DMS 273 treated with DMSO at 0.1 percent for 48 hours (cell line): ENCODE measurements at regions not wholly inside any gene's neighbourhood (a gene's known extent, or its start where the extent isn't known, plus 50 kb on each side); places are given as distances from the start of the nearest gene placed in this dataset.
"Not testable (repeated sequence)": the region's sequence is repeated elsewhere in the genome, so short reads cannot be mapped to it uniquely, and the experiment has no call there.

Experiments used
- DNase-seq: peaks from one replicate; lab custom pipeline; 2025; lab: John Stamatoyannopoulos, UW

DNA sequence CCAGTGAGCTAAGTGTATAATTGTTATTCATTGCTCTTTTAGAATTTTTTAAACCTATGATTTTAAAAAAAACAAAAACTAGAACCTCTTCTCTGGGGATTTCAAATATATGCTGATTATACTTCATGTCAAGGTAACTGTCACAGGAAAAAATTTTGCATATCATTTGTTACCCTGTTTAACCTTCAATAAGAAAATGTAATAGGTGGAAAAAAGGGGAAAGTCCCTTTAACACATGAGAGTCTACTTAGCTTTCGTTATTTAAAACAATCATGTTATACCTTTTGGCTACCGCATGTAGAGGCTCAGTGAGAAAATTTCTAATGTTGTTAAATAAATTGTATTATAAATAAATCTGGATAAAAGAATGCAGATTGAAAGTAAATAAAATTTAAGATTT lies 190.1 kb upstream of the AKR1E2 start:
- DNase-seq, result no peak

DNA sequence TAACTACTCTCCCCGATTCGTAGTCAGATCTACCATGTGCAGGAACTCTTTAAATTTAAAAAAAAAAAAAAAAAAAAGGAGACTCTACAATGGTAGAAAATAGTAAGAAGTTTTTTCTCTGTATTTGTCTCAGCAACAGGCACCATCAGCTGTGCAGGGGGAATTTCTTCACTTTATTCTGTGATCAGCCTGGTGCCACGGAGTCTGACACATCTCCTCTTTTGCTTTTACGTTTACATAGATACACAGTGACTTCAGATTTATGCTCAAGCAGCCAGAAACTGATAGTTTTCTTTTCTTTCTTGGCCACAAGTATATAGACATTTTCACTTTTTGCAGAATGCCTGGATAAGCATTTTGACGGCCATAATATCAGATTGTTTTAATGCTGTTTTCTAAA lies 190.6 kb upstream of the AKR1E2 start:
- DNase-seq, result no peak

DNA sequence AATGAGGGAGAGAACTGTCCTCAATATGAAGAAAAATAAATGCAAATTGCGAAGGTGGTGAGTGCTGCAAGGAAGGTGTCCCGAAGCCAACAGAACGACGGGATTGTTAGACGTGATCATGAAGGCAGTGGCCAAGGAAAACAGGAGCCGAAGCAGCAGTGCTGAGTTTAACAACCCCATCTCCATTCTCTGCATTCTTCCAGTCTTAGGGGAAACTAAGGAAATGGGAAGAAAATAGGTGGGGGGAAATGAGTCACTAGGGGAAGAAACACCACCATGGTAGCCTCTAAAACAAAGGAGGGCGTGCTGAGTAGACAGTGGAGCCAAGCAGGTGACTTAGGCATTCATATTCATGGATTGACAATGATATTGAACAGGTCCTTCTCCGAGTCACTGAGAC lies 192.2 kb upstream of the AKR1E2 start:
- no peak for DNase-seq

DNA sequence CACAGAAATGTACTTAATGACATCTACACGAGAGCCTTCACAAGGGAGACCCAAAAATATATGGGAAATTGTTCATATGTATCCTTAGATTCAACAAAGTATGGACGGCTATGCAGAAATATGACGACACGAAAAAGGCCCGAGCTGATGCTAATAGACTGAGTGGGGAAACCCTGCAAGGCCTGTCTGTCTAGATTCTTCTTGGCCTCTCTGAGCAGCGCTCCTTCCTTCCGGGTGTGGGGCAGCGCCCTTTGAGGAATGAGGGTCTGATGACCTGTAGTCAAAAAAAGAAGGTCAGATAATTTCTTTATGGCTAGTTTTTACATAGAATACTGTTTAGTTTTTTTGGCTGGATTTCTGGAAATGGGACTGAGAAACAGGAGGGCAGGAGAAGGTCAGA lies 192.8 kb upstream of the AKR1E2 start:
- DNase-seq, result no peak

DNA sequence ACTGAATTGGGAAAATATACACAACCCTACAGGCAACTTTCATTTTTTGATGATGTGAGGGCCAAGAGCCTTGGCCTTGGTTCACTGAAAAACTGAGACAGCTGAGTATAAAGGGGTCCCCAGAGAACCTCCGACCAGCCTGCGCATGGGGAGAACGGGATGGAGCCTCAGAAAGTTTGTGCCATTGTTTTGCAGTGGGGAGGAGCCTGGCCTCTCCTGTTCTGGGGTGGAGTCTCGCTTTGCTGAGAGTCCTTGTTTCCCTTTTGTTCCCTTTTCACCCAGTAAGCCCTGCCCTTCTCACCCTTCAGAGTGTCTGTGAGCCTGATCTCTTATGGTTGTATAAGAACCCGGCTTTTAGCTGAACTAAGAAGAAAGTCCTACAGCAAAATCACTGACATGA lies 193.2 kb upstream of the AKR1E2 start:
- DNase-seq, result no peak

DNA sequence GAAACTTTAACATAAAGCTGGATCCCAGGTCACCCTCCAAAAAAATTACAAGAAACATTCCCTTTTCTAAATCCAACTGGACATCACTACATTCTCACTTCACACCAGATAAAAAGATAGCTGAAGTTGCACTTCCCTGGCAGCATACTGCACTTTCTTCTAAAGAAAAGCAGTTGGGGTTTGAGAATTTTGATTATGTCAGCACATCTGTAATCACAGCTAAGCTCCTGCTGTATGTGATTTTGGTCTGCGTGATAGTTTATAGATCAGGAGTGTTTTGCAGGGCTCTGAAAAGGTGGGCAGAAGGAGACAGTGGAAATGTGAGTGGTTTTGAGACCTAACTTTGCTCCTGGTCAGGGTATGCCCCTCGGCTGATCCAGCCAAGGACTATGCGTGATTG lies 199.1 kb upstream of the AKR1E2 start:
- DNase-seq, result no peak

DNA sequence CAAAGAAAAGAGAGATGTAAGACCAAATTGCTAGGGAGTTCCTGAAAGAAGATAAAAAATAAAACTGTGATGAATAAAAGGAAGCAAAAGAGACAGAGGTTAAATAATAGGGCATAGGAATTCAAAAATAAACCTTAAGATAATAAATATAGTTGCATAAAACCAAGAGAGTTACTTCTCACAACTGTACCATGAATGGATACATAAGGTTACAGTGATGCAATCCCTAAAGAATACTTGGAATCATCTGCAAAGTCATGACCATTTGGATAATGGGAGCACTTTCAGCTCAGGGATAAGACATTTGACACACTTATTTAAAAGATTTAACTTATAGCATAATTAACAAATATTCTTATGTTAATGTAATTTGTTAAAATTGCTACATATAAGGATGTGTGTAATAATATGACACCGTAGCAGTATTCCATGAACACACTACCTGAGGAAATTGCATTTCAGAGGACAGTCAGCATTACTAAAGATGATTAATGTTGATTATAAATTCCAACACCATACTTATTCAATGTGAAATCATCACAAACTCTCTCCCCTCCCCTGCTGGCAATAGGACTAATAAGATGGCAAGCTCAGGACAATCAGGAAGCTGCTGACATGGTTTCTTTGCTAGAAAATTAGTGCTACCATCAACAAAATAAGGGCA lies 202.1 kb upstream of the AKR1E2 start:
- DNase-seq, result no peak

DNA sequence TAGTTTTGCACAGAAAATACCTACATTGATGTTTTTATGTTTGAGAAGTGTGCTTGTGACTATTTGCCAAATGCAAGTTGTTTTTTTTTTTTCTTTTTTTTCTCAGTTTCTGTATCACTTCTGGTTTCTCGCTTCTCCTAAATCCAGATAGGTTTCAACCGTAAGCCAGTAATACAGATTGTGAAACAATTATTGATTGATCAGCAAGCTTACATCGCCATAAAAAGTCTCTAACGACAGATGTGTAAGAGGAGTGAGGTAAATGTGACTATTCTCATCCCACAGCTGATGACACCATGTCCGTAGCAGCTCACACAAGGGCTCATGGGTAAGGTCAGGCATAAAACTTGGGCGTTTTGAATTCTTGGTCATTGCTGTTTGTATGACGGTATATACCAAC lies 202.8 kb upstream of the AKR1E2 start:
- DNase-seq, result no peak

DNA sequence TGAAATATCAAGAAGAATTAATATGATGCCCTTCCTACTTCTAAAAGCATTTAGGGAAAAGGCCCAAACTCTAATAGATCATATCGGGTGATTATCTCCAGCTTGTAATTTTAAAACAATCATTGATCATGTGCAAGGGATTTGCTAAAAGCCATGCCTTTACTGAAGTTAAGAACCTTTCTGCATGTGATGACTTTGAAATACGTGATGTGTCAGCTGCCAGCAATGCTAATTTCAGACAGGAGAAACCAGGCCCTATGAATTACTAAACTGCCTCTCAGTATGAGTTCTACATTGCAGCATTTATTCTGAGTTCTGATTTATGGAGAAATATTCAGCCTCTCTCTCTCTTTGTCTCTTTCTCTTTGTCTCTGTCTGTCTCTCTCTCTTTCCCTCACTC lies 203.6 kb upstream of the AKR1E2 start:
- DNase-seq, result no peak

DNA sequence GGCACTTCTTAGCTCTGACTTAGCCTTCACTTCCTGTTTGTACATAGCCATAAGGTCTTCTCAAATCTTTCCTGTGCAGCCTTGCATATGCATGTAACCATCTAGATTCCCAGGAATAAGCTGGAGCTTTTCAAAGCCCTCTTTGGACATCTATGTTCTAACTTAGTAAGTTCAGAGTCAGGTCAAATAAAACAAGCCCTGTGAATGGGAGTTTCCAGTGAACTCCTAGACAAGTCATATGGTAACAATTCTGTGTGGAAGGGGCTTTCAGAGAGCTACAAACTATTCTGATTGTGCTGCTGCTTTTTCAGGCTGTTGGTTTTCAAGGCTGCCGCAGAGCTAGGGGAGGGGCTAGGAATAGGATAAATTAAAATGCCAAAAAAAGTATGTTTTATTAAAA lies 208.4 kb upstream of the AKR1E2 start:
- DNase-seq, result no peak

DNA sequence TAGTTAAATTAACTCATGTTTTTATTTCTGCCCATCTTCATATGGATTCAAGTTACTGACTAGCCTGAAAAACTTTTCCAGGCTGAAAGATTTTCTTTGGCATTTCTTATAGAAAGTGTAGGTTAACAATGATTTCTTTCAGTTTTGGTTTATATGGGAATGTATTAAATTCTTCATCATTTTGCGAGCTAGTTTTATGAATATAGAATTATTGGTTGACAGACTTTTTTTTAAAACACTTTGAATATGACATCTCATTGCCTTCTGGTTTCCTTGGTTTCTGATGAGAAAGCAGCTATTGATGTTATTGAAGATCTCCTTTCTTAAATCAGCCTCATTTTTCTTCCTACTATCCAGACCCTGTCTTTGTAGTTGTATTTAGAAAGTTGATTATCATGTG lies 211.0 kb upstream of the AKR1E2 start:
- DNase-seq, result no peak

DNA sequence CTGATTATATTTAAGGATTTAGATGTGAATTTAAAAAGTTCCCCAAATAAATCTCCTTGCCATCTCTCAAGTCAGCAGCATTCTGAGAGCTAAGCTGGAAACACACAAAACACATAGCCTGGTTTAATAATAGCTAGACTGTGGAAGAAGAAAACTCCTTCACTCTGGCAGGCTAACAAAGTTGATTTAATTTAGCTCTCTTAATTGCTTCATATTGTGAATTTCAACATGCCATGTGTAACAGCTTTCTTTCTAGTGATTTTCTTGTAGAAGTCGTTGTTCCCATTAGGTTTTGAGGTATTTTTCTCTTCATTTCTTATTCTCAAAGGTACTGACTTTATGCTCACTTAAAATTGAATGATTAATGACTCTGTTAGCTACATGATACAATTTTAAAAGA lies 216.8 kb upstream of the AKR1E2 start:
- no peak for DNase-seq

DNA sequence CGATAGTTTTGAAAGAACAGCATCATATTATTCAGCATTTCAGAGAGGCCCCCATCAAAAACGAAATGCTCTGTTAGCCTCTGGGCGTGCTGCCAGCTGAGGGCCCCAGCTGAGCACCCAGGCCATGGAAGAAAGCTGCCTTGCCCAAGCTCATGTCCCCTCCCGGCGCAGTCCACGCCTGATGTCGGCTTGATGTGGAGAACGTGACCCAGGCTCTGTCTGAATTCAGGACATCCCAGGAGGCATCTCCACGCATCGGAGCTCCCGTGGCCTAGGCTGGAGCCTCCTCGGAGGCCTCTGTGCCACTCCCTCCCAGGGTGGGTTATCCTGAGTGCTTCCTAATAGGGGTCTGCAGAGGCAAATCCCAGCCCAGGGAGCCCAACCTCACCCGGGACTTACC lies 218.3 kb upstream of the AKR1E2 start:
- DNase-seq, result no peak

DNA sequence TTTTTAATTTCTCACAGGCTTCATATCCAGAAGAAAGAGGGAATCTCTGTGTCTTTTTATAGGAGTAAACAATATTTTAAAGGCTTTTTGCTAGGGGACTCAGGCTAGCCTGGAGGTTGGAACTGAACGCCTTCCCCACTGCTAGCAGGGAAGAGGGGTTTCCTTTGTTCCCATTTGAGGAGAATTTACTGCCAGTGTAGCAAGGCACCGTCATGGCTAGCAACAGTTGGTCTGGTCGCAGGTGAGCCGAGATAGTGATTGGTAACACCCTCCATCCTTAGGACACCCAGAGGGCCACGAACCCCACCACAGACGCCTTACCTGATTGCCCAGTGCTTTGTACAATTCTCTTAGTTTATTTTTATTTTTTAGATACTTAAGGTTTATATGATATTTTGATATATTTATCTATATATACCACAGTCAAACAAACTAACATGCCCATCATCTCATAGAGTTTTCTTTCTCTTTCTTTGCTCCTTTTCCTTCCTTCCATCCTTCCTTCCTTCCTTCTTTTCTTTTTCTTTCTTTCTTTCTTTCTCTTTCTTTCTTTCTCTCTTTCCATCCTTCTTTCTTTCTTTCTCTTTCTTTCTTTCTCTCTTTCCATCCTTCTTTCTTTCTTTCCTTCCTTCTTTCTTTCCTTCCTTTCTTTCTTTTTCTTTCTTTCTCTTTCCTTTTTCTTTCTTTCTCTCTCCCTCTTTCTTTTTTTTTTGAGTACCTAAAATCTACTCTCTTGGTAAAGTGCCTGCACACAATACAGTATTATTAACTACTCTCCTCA lies 219.0 kb upstream of the AKR1E2 start:
- no peak for DNase-seq

DNA sequence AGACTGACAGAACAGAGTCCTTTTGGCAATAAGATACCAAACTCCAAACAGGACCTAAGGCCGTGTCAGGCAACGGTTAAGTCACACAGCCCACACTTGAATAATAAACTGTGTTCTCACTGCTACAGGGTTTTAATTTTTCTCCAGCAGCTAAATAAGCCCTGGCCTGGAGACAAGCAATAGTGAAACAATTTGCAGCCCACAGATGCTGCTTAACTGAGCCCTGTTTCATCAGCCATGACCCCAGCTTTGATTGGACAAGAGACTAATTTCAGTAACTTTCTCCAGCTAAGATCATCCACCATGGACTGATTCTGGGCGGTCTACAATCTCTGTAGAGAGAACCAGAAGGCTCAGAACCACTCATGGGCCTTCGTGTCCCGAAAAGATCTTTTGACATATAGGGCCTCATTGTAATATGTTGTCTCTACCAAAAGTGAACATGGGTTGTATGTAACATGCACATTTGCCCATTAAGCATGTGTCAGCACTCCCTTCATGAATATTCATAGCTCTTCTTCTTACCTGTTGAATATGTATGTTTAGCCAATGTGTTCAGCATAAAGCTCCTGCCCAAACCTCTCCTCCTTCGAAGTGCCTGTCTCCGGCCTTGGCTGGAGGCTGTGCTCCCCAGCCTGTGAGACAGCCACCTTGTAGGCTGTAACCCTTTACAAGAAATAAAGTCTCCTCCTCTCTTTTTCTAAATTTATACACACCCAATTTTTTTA lies 223.1 kb upstream of the AKR1E2 start:
- DNase-seq, result no peak

DNA sequence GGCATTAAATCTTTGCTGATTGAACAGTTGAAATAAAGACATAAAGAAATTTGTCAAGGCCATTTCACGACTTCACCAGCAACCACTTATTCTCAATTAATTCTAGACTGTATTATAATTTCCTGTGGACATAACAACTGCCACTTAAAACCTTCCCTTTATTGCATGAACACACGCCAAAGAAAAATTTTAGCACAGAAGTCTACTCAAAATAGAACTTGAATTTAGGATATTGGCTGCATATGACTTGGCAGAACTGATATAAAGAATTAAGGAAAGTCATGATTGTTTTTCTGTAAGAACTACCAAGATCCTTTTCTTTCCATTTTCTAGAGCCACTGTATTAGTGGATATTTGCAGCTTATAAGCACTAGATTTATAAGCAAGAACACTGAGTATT lies 226.5 kb upstream of the AKR1E2 start:
- no peak for DNase-seq

DNA sequence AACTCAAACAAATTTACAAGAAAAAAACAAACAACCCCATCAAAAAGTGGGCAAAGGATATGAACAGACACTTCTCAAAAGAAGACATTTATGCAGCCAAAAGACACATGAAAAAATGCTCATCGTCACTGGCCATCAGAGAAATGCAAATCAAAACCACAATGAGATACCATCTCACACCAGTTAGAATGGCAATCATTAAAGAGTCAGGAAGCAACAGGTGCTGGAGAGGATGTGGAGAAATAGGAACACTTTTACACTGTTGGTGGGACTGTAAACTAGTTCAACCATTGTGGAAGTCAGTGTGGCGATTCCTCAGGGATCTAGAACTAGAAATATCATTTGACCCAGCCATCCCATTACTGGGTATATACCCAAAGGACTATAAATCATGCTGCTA lies 228.1 kb upstream of the AKR1E2 start:
- DNase-seq, result not testable (repeated sequence)

DNA sequence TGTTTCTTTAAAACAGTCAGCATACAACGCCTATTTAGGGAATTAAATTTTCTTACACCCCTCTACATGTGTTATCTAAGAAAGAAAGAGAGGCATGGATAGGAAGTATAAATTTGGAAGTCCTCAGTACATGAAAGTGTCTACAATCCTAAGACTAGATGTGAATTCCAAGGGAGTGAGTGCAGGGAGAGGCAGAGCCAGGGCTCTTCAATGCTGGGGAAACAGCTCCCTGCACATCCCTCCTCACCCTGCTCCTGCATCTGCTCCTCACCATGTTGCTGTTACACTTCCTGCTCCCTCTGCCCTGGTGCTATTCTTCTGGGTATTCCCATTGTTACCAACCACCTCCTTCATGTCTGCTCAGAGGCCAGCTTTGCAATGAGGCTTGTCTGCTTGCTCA lies 229.1 kb upstream of the AKR1E2 start:
- no peak for DNase-seq

DNA sequence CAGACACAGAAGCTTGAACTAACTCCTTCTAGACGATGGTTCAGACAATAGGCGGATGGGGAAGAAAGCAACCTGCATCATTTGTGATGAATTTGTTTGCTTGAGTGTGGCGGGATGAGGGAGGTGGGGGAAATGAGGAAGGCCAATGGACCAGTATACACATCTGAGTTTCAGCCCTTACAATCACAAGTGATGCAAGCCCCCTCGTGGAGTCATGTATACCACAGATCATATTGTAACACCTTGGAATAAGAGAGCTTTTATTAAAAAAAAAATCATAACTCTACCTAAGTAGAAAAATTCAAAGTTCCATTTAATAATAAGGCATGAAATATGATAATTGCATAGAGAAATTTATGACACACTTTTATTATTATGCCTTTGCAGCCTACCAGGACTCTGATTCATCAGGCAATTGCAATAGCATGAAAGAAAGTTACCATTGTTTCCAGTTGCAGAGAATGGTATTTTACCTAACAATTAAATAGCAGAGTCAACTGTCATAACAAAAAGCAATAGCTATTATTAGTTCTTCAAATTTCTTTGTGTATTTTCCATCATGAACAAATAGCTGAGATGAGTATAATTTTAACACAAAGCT lies 230.2 kb upstream of the AKR1E2 start:
- no peak for DNase-seq

DNA sequence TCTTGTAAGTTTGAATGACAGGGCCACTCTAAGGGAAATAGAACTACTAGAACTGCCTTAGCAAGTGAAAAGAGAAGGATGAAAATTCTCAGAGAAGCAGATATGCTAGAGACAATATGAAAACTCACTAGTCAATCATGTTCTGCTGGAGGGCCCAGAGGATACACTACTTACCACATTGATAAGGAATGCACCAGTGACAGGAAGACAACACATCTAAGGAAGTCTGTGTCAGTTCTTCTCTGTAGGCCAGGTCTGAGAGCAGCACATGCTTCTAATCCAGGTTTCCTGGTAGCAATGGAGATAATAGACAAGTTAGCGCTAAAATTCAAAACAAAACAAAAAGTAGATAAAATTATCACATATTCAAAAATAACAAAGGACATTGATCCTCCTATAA lies 235.2 kb upstream of the AKR1E2 start:
- DNase-seq, result no peak

DNA sequence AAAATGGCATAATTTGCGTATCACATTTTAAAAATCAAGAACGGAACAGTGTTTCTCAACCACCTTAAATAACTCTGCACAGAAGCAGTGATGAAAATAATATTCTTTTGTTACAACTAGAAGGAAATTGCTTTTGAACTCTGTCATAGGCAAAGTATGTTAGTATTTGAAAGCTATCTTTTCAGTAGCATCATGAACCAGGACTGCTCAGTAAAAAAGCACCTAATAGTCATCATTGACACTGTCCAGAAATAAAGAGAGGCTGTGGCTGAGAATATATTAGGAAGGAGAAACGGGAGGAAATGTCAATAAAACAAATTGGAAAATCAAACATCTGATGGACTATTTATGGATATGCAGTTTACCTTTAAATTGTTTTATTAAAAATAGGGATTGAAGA lies 237.2 kb upstream of the AKR1E2 start:
- no peak for DNase-seq

DNA sequence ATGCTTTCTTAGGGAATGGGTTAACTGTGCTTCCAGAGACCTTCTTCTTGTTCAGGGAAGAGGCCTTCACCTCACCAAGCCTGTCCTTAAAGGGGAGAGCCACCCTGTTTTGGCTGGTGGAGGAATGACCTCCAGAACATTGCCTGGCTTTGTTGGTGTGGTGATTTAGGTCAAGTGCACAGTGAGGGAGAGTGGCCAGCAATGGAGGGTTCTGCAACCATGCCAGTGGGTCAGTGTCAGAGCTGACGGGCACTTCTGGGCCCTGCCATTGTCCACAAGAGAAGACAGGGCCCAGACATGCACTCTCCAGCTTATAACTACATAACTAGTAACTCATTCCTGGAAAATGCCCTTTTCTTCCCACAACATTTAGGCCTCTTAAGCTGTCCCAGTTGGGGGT lies 238.5 kb upstream of the AKR1E2 start:
- DNase-seq, result no peak

DNA sequence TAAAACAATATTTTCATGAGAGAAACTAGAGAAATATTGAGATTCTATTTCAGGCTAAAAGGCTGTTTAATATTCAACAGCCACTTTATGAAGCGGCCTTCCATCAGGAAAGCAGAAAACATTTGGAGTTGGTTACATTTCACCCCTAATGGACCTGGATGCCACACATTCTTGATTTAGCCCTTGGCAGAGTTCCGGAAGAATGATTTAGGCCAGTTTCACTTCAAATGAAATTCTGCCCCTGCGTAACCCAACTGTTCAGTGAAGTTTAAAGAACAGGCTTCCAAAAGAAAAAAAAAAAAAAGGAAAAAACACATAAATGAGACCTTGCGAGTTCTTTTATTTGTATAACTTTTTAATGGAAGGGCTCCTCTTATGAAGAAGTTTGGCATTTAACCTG lies 239.2 kb upstream of the AKR1E2 start:
- DNase-seq, result no peak
